SHP77 treated with DMSO at 0.1 percent for 48 hours (cell line): ENCODE measurements at regions not wholly inside any gene's neighbourhood (a gene's known extent, or its start where the extent isn't known, plus 50 kb on each side); places are given as distances from the start of the nearest gene placed in this dataset.

ENCODE experiments used
- DNase-seq: peaks from one replicate; lab custom pipeline; 2025; lab: John Stamatoyannopoulos, UW

DNA sequence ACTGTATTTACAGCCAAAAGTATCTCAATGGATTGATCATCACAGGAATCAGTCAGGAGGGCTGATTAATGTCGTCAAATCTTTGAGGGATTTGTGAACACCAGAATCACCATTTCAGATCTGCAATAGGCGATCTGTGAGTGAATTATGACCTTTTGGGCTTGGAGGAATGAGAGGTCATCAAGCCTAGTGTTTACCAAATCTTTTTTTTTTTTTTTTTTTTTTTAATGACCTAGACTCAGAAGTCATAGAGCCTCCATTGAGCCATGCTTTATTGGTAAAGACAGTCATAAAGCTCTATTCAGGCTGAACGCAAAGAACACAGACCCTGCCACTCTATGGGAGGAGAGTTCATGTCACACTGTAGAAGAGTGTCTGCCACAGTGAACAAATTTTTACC, 97.7 kb downstream of the SOCS6 start:
- DNase-seq = no peak

GRCh38 chr18:70385474-70385873, 96.6 kb downstream of the SOCS6 start:
- DNase-seq = no peak

DNA sequence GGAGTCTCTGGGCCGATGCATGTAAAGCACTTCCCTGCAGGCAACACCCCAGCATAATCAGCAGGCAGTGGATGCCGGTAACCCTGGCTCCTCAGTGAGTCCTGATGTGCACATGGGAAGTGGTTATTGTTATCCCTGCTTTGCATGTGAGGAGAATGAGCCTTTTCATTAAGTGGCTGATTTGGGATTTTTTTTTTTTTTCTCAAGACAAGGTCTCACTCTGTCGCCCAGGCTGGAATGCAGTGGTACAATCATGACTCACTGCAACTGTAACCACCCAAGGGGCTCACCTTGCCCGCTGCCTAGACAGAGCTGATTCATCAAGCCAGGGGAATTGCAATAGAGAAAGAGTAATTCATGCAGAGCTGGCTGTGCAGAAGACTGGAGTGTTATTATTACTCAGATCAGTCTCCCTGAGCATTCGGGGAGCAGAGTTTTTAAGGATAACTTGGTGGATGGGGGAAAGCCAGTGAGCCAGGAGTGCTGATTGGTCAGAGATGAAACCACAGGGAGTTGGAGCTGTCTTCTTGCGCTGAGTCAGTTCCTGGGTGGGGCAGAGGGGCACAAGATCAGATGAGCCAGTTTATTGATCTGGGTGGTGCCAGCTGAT, 95.4 kb downstream of the SOCS6 start:
- DNase-seq = no peak

DNA sequence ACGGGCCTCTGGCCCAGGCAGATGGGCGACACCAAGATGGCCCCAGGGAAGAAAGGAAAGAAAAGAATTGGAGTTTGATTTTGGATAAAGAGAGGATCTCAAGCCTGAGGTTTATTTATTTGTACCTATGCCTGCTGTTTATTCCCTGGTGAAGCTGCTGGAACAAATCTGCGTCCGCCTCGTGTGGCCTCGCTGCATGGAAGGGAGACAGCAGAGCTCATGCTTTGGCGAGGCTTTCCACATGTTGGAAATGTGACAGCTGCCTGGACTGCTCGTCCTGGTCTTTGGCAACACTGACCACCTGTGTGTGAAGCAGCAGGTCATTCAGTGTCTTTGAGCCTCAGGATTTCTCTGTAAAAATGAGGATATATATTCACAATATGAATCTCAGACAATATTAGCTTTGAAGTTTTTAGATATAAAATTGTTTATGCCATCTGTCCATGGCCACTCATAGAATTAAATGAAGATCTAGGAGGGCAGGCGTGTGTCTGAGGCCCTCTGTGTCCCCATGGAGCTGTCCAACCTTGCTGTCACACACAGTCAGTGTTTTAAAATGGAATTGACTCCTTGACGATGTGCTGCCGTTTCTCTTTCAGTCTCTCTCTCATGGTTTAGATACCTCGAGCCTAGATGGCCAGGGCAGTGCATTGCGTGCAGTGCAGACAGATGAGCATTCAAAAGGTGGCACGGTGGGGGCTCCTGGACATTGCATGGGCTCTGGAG, 94.3 kb downstream of the SOCS6 start:
- DNase-seq = no peak

GRCh38 chr18:70382017-70382416, 93.2 kb downstream of the SOCS6 start:
- no peak for DNase-seq

GRCh38 chr18:70380915-70381896, 92.4 kb downstream of the SOCS6 start:
- peak; percentile 51 for DNase-seq
